NCI-H748 (cell line): ENCODE measurements at regions not wholly inside any gene's neighbourhood (a gene's known extent, or its start where the extent isn't known, plus 50 kb on each side); places are given as distances from the start of the nearest gene placed in this dataset.
A peak's percentile ranks its signal among the peaks of the same experiment; 100 is the strongest.
"Not testable (repeated sequence)": the region's sequence is repeated elsewhere in the genome, so short reads cannot be mapped to it uniquely, and the experiment has no call there.

Source experiments
- DNase-seq: peaks from one replicate; lab custom pipeline; 2025; ENCODE audit not compliant: unreplicated experiment; lab: John Stamatoyannopoulos, UW

GRCh38 chr9:24073666-24074065, 247.6 kb upstream of the ELAVL2 start:
- DNase-seq = no peak

GRCh38 chr9:24073007-24073592, 247.1 kb upstream of the ELAVL2 start:
- no peak for DNase-seq

- no peak for DNase-seq
These were observed 245.7 kb upstream of the ELAVL2 start for GRCh38 chr9:24071716-24072115.

- no peak for DNase-seq
These were observed 245.1 kb upstream of the ELAVL2 start for GRCh38 chr9:24071091-24071490.

GRCh38 chr9:24067107-24067506, 241.1 kb upstream of the ELAVL2 start:
- not testable (repeated sequence) for DNase-seq

- no peak for DNase-seq
These were observed 233.6 kb upstream of the ELAVL2 start for GRCh38 chr9:24059651-24060050.

GRCh38 chr9:24051587-24051986, 225.5 kb upstream of the ELAVL2 start:
- peak; percentile 20 for DNase-seq

GRCh38 chr9:24050239-24050638, 224.2 kb upstream of the ELAVL2 start:
- not testable (repeated sequence) for DNase-seq

GRCh38 chr9:24045150-24045549, 219.1 kb upstream of the ELAVL2 start:
- DNase-seq = no peak

- no peak for DNase-seq
These were observed 218.5 kb upstream of the ELAVL2 start for GRCh38 chr9:24044576-24044975.

GRCh38 chr9:24041160-24041690, 215.2 kb upstream of the ELAVL2 start:
- DNase-seq = peak; percentile 92

GRCh38 chr9:24036459-24036858, 210.4 kb upstream of the ELAVL2 start:
- no peak for DNase-seq

- DNase-seq = peak; percentile 25
These were observed 209.8 kb upstream of the ELAVL2 start for GRCh38 chr9:24035816-24036215.

GRCh38 chr9:24011881-24012280, 185.8 kb upstream of the ELAVL2 start:
- DNase-seq = no peak

- no peak for DNase-seq
These were observed 185.1 kb upstream of the ELAVL2 start for GRCh38 chr9:24011009-24011717.

- DNase-seq = no peak
These were observed 183.3 kb upstream of the ELAVL2 start for GRCh38 chr9:24009322-24009721.

- no peak for DNase-seq
These were observed 181.1 kb upstream of the ELAVL2 start for GRCh38 chr9:24007185-24007584.

- DNase-seq = not testable (repeated sequence)
These were observed 165.8 kb upstream of the ELAVL2 start for GRCh38 chr9:23991874-23992273.

GRCh38 chr9:23979491-23979890, 153.5 kb upstream of the ELAVL2 start:
- DNase-seq = no peak

- DNase-seq = no peak
These were observed 136.1 kb upstream of the ELAVL2 start for GRCh38 chr9:23962101-23962500.

- no peak for DNase-seq
These were observed 119.9 kb upstream of the ELAVL2 start for GRCh38 chr9:23945897-23946296.

- no peak for DNase-seq
These were observed 115.0 kb upstream of the ELAVL2 start for GRCh38 chr9:23941051-23941450.

- no peak for DNase-seq
These were observed 112.9 kb upstream of the ELAVL2 start for GRCh38 chr9:23938908-23939307.
